ENCODE measurements at regions not wholly inside any gene's neighbourhood (a gene's known extent, or its start where the extent isn't known, plus 50 kb on each side); places are given as distances from the start of the nearest gene placed in this dataset.
"Not testable (repeated sequence)": the region's sequence is repeated elsewhere in the genome, so short reads cannot be mapped to it uniquely, and the experiment has no call there.

DNA sequence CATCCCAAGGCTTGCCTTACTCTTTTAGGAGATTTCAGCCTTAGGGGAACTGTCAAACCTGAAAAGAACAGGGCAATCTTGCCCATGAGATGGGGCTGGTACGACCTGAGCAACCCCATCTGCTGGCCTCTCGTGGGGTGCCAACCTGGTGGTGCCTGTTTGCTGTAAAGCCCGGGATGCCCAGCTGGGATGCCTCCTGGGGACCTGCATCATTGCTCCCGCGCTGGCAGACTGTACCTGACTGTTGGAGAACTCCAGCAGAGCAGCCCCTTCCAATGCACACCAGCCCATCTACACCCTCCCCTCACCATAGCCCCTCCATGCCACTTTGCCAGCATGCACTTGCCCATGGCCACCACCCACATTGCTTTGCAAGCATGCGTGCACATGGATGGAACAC, 335.7 kb downstream of the RPS29 start:
- TF ChIP-seq SUZ12 (IDR thresholded peaks at IDR 0.05; ENCODE audit: extremely low read depth, insufficient read depth, insufficient read length) (no peak), ZNF274 (IDR thresholded peaks at IDR 0.05; ENCODE audit: low read depth, low read length) (no peak), YY1 (IDR thresholded peaks at IDR 0.05; ENCODE audit: insufficient read depth, insufficient read length) (no peak)
- Histone ChIP-seq H3K9ac (ENCODE audit: insufficient read length, low read depth) (no peak overlapping the region), H3K4me3 (ENCODE audit: insufficient read length, low read depth) (no peak overlapping the region), H3K27me3 (ENCODE audit: insufficient read depth, insufficient read length) (no peaks in the 10 kb centered on the region), H3K9me3 (ENCODE audit: insufficient read depth, low read length) (no peaks in the 10 kb centered on the region), H3K36me3 (ENCODE audit: insufficient read depth, insufficient read length, low read length) (no peaks in the 10 kb centered on the region), H3K4me1 (ENCODE audit: insufficient read depth, insufficient read length) (no peaks in the 10 kb centered on the region)
- DNase-seq (ENCODE audit: low read depth, low spot score) = no peak

- DNase-seq (ENCODE audit: low read depth, low spot score) = no peak
- Histone ChIP-seq H3K4me1 (ENCODE audit: insufficient read depth, insufficient read length) (no peaks in the 10 kb centered on the region), H3K27me3 (ENCODE audit: insufficient read depth, insufficient read length) (no peaks in the 10 kb centered on the region), H3K9ac (ENCODE audit: insufficient read length, low read depth) (no peak overlapping the region), H3K36me3 (ENCODE audit: insufficient read depth, insufficient read length, low read length) (no peaks in the 10 kb centered on the region), H3K9me3 (ENCODE audit: insufficient read depth, low read length) (no peaks in the 10 kb centered on the region), H3K4me3 (ENCODE audit: insufficient read length, low read depth) (no peak overlapping the region)
- TF ChIP-seq SUZ12 (IDR thresholded peaks at IDR 0.05; ENCODE audit: extremely low read depth, insufficient read depth, insufficient read length) (no peak), ZNF274 (IDR thresholded peaks at IDR 0.05; ENCODE audit: low read depth, low read length) (no peak), YY1 (IDR thresholded peaks at IDR 0.05; ENCODE audit: insufficient read depth, insufficient read length) (no peak)
These were observed 336.1 kb downstream of the RPS29 start for GRCh38 chr14:49250109-49250508.

DNA sequence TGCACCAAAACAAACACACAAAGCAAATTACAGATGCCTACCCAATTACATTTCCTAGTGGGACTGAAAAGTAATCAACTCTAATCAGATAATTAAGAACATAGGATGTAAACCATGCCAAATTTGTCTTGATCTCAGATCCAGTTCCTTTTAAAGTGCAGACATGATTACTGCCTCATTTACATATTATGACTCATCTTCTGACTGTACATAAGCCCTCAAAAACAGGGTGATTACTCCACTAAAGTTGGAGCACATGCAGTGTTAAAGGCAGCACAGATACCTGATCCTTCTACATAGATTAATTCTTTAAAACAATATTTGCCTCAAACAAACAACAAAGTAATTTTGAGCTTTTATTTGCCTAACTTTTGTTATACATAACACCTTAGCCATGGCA, 337.2 kb downstream of the RPS29 start:
- Histone ChIP-seq H3K9me3 (ENCODE audit: insufficient read depth, low read length) (no peaks in the 10 kb centered on the region), H3K27me3 (ENCODE audit: insufficient read depth, insufficient read length) (no peaks in the 10 kb centered on the region), H3K4me3 (ENCODE audit: insufficient read length, low read depth) (no peak overlapping the region), H3K4me1 (ENCODE audit: insufficient read depth, insufficient read length) (no peaks in the 10 kb centered on the region), H3K36me3 (ENCODE audit: insufficient read depth, insufficient read length, low read length) (no peaks in the 10 kb centered on the region), H3K9ac (ENCODE audit: insufficient read length, low read depth) (no peak overlapping the region)
- TF ChIP-seq YY1 (IDR thresholded peaks at IDR 0.05; ENCODE audit: insufficient read depth, insufficient read length) = no peak
- no peak for DNase-seq (ENCODE audit: low read depth, low spot score)

GRCh38 chr14:49243777-49244176, 342.4 kb downstream of the RPS29 start:
- not testable (repeated sequence) for DNase-seq (ENCODE audit: low read depth, low spot score); H3K9me3 ChIP-seq (ENCODE audit: insufficient read depth, low read length); H3K27me3 ChIP-seq (ENCODE audit: insufficient read depth, insufficient read length); H3K4me3 ChIP-seq (ENCODE audit: insufficient read length, low read depth); H3K9ac ChIP-seq (ENCODE audit: insufficient read length, low read depth); H3K36me3 ChIP-seq (ENCODE audit: insufficient read depth, insufficient read length, low read length); H3K4me1 ChIP-seq (ENCODE audit: insufficient read depth, insufficient read length)

DNA sequence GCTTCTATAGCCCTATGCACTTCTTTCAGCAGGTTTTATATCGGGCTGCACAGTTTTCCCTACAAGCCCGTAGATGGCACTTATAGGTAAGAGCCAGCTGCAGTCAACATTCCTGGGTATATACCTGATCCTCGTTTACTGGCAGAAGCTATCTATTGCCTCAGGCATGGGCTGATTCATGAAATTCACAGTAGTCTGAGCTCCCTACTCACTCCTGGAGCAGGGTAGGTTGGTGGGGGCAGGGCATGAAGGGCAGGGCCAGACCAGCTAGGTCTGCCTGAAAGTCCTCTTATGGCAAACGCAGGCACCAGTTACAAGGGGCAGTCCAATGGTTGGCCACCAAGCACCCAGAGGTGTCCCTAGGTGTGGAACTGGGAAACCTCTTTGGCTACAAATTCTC, 345.8 kb downstream of the RPS29 start:
- Histone ChIP-seq H3K9ac (ENCODE audit: insufficient read length, low read depth) (no peak overlapping the region), H3K27me3 (ENCODE audit: insufficient read depth, insufficient read length) (no peaks in the 10 kb centered on the region), H3K36me3 (ENCODE audit: insufficient read depth, insufficient read length, low read length) (no peaks in the 10 kb centered on the region), H3K9me3 (ENCODE audit: insufficient read depth, low read length) (peaks cover 23% of the 10 kb centered on the region), H3K4me1 (ENCODE audit: insufficient read depth, insufficient read length) (peaks cover 3% of the 10 kb centered on the region), H3K4me3 (ENCODE audit: insufficient read length, low read depth) (no peak overlapping the region)
- DNase-seq (ENCODE audit: low read depth, low spot score) = no peak
- TF ChIP-seq SUZ12 (IDR thresholded peaks at IDR 0.05; ENCODE audit: extremely low read depth, insufficient read depth, insufficient read length) (no peak), ZNF274 (IDR thresholded peaks at IDR 0.05; ENCODE audit: low read depth, low read length) (no peak), YY1 (IDR thresholded peaks at IDR 0.05; ENCODE audit: insufficient read depth, insufficient read length) (no peak)

DNA sequence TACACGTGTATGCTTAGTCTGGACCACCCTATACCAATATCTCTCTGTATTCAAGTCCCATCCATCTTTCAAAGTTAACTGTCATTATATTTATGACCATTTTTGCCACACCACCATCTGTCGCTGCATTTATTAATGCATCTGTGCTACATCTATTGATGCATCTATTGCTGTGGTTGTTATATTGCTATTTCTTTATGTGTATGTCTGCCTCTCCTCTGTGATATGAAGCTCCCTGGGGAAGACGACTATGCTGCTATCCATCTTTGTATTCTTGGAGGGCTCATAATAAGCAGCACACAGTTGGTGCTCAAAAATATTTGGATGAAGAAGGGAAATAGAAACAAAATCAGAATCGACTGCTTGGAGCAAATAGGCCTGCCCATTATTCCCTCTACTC, 357.6 kb downstream of the RPS29 start:
- Histone ChIP-seq H3K36me3 (ENCODE audit: insufficient read depth, insufficient read length, low read length) (no peaks in the 10 kb centered on the region), H3K4me3 (ENCODE audit: insufficient read length, low read depth) (no peak overlapping the region), H3K4me1 (ENCODE audit: insufficient read depth, insufficient read length) (no peaks in the 10 kb centered on the region), H3K9ac (ENCODE audit: insufficient read length, low read depth) (no peak overlapping the region), H3K27me3 (ENCODE audit: insufficient read depth, insufficient read length) (no peaks in the 10 kb centered on the region), H3K9me3 (ENCODE audit: insufficient read depth, low read length) (no peaks in the 10 kb centered on the region)
- no peak for DNase-seq (ENCODE audit: low read depth, low spot score)
- no peak for TF ChIP-seq SUZ12 (IDR thresholded peaks at IDR 0.05; ENCODE audit: extremely low read depth, insufficient read depth, insufficient read length)
- no peak for TF ChIP-seq YY1 (IDR thresholded peaks at IDR 0.05; ENCODE audit: insufficient read depth, insufficient read length)
- no peak for TF ChIP-seq ZNF274 (IDR thresholded peaks at IDR 0.05; ENCODE audit: low read depth, low read length)

DNA sequence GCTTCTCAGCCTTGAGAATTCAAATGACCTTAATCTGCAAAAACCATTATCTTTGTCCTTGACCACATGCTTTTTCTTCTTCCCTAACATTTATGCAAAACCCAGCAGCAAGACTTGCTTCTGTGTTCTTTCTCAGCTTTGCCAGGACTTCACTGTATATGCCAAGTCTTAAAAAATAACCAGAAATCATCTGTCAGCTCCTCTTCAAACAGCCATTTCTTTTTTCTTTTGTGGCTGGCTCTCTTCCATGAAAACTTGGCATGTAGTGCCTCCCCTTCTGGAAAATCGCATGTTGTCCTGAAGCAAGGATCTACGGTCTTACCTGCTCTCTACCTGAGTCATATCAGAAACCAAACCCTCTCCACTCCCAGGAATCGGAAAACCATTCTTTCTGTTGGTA, 364.9 kb downstream of the RPS29 start:
- Histone ChIP-seq H3K4me3 (ENCODE audit: insufficient read length, low read depth) (no peak overlapping the region), H3K9ac (ENCODE audit: insufficient read length, low read depth) (no peak overlapping the region), H3K27me3 (ENCODE audit: insufficient read depth, insufficient read length) (no peaks in the 10 kb centered on the region), H3K4me1 (ENCODE audit: insufficient read depth, insufficient read length) (no peaks in the 10 kb centered on the region), H3K36me3 (ENCODE audit: insufficient read depth, insufficient read length, low read length) (no peaks in the 10 kb centered on the region), H3K9me3 (ENCODE audit: insufficient read depth, low read length) (no peaks in the 10 kb centered on the region)
- no peak for DNase-seq (ENCODE audit: low read depth, low spot score)
- TF ChIP-seq YY1 (IDR thresholded peaks at IDR 0.05; ENCODE audit: insufficient read depth, insufficient read length) = no peak
- TF ChIP-seq SUZ12 (IDR thresholded peaks at IDR 0.05; ENCODE audit: extremely low read depth, insufficient read depth, insufficient read length) = no peak
- no peak for TF ChIP-seq ZNF274 (IDR thresholded peaks at IDR 0.05; ENCODE audit: low read depth, low read length)

DNA sequence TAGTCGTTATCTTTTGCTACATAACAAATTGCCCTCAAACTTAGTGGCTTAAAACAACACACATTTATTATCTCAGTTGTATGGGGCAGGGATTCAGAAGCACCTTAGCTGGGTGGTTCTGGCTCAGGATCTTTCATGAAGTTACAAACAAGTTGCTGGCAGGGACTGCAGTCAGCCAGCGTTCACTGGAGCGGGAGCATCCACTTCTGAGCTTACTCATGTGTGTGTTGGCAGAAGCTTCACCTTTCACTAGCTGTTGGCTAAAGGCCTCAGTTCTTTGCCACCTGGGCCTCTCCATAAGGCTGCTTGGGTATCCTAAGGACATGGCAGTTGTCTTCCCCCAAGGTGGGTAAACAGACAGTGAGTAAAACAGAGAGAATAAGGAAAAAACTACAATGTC, 365.7 kb downstream of the RPS29 start:
- no peak for DNase-seq (ENCODE audit: low read depth, low spot score)
- no peak for TF ChIP-seq ZNF274 (IDR thresholded peaks at IDR 0.05; ENCODE audit: low read depth, low read length)
- TF ChIP-seq SUZ12 (IDR thresholded peaks at IDR 0.05; ENCODE audit: extremely low read depth, insufficient read depth, insufficient read length) = no peak
- TF ChIP-seq YY1 (IDR thresholded peaks at IDR 0.05; ENCODE audit: insufficient read depth, insufficient read length) = no peak
- H3K4me3 ChIP-seq (ENCODE audit: insufficient read length, low read depth) = no peak overlapping the region
- no peaks in the 10 kb centered on the region for H3K9me3 ChIP-seq (ENCODE audit: insufficient read depth, low read length)
- H3K9ac ChIP-seq (ENCODE audit: insufficient read length, low read depth) = no peak overlapping the region
- H3K4me1 ChIP-seq (ENCODE audit: insufficient read depth, insufficient read length) = no peaks in the 10 kb centered on the region
- H3K36me3 ChIP-seq (ENCODE audit: insufficient read depth, insufficient read length, low read length) = no peaks in the 10 kb centered on the region
- no peaks in the 10 kb centered on the region for H3K27me3 ChIP-seq (ENCODE audit: insufficient read depth, insufficient read length)
